ENCODE measurements at regions not wholly inside any gene's neighbourhood (a gene's known extent, or its start where the extent isn't known, plus 50 kb on each side); places are given as distances from the start of the nearest gene placed in this dataset.
A peak's percentile ranks its signal among the peaks of the same experiment; 100 is the strongest.

GRCh38 chr10:78968300-78968942, 100.3 kb upstream of the ZMIZ1 start:
- no peak for DNase-seq

- no peak for DNase-seq
Measured at GRCh38 chr10:78968943-78969342, 99.8 kb upstream of the ZMIZ1 start.

DNA sequence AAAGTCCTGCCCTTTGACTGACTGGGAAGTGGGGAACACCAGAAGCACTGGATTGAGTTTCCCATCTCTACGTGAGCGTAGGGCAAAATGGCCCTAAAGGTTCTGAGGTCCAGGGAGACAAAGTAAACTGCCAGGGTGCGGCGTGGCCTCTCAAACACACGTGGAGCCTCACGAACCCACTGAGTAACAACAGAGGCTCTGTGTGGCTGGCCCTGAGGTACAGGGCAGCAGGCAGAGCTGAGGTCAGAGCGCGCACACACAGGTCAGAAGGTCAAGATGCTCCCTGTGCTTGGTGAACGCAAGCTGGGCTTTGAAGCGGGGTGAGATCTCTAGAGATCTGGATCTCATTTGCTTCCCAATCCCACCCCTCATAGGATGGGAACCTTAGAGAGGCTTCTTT, 99.0 kb upstream of the ZMIZ1 start:
- DNase-seq = no peak

- no peak for DNase-seq
Measured at GRCh38 chr10:78970261-78970660, 98.5 kb upstream of the ZMIZ1 start.

GRCh38 chr10:78971094-78971682, 97.6 kb upstream of the ZMIZ1 start:
- no peak for DNase-seq

GRCh38 chr10:78972160-78972946, 96.4 kb upstream of the ZMIZ1 start:
- no peak for DNase-seq

DNA sequence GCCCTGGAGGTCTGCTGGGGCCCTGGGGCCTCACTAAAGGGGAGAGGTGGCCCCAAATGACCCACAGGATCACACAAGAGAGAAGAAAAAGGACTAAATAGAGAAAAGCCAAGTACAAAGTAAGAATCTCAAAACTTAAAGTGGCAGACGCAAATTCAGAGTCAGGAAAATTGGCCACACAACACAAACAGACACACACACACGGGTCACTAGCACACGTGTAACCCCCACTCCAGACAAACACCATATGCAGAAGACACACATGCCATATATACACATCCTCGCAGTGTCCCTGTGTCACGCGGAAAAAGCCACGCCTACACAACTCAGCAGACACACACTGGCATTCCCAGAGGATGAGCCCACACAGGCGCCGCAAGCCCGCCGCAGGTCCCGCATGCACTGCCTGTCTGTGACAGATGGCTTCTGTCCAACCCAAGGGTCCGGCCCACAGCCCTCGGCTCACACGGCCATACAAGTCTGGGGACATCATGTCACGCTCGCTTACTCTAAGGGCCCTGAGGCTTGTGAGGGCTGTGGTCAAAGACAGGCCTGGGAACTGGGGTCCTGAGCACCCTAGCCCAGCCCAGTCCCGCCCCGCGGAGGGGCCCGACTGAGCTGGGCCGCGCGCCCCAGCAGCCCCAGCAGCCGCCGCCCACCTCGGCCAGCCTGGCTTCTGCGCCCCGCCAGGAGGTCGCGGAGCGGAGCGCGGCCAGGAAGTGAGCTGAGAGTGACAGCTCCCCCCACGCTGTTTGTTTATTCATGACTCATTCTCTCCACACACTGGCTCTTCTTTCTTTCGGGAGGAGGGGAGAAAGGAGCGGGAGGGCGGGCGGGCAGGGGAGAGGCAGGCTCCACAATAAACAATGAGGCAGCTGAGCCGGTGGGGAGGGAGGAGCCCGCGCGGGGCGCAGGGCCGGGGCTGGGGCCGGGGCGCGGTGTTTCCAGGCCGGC, 95.5 kb upstream of the ZMIZ1 start:
- peak; percentile 92 for DNase-seq

- DNase-seq = peak; percentile 77
Measured at GRCh38 chr10:78973901-78974616, 94.7 kb upstream of the ZMIZ1 start.

- no peak for DNase-seq
Measured at GRCh38 chr10:78974617-78975317, 94.0 kb upstream of the ZMIZ1 start.

DNA sequence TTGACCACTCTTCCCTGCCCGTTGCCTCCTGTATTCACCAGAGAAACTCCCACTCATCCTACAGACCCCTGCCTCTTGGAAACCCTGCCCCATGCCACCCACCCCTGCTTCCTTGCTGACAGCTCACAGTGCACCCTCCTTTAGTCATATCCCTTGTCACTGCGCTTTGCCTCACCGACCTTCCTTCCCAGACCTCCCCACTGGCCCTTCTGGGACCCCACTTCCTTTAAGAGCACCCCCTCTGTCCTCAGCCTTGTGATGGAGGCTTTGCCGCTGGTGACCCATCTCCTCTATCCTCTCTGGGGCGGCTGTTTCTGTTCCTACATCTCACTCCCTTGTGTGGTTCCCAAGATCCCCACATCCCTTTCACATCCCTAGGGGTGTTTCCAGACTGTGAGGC, 92.8 kb upstream of the ZMIZ1 start:
- no peak for DNase-seq

DNA sequence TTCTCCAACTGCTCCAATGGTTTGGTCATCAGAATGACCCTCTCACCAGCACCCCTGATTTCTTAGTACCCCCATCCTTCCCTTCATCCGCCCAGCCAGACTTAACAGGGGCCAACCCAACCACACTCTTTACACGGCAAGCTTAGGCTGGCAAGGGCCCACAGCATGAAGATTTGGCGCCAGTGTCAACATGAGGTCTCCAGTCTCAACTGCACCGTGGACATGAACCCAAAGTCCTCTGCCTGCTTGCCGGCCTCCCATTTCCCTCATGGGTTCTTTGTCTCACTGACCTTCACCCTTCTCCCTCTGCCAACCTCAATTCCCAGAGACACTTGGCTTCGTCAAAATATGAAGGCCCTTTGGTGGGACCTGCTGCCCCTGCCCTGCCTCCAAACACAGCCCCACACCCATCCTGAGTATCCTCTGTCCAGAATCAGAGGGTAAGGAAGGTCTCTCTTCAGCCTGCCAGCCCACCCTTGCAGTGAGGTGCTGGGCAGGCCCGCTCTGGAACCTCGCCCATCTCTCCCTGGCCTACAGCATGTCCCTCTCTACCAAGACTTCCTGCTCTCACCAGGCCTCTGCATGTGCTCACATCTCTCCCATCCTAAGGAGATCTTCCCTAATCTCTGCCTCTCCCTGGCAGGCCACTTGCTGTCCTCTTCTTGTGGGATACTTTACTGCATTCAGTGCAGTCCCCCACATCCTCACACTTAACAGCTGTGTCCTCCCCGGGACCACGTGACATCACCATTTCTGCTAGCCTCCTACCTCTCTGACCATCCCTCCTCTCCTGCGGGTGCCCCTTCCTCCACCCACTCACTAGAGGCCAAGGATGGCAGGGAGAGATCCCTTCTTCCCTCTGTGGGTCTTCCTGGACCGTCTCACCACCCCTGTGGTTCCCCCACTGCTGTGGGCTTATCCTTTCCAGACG, 91.7 kb upstream of the ZMIZ1 start:
- no peak for DNase-seq

GRCh38 chr10:78979938-78980337, 88.8 kb upstream of the ZMIZ1 start:
- no peak for DNase-seq

DNA sequence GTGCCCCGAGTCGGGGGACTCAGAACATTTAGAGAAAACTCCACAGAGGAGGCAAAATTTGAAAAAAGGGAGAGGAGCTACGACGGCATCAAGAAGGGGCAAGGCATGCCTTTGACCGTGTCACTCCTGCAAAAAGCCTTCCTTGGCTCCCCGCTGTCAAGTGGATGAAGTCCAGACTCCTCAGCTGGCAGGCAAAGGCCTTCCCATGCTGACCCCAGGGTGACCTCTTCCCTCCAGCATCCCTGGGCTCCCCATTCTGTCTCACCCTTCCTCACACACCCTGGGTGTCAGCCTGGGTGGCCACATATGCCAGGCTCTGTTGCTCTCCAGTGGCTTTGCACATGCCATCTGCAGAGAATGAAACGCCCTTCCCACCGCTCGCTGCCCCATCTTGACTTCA, 88.4 kb upstream of the ZMIZ1 start:
- DNase-seq = no peak

GRCh38 chr10:78980815-78981214, 88.0 kb upstream of the ZMIZ1 start:
- no peak for DNase-seq

DNA sequence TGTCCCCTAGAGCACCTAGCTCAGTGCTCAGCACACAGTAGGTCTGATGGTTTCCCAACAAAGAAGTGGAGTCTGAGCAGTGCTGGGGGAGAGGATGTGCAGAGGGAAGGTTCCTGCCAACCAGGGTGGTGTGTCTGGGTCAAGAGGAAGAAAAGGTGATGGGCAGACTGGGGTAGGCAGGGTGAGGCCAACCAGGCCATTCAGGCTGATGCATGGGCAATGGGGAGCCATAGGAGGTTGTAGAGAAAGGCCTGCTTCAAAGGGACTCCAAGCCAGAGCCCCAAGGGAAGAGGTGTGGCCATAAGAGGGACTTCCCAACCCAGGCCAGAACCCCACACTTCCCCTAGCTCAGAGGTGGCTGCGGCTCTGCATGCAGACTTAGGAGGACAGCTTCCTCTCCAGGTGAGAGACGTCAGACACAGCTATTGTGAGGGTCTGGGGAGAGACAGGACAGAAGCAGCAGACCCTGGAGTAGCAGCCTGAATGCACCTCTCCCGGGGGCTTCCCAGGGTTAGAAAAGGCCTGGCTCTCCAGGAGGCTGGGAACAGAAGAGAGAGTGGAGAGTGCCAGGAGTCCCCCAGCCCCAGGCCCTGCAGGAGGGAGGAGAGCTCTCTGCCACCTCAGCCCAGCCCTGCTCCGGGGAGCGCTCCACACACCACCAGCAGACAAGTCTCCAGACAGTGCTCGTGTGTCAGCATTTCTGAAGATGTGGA, 87.4 kb upstream of the ZMIZ1 start:
- no peak for DNase-seq

DNA sequence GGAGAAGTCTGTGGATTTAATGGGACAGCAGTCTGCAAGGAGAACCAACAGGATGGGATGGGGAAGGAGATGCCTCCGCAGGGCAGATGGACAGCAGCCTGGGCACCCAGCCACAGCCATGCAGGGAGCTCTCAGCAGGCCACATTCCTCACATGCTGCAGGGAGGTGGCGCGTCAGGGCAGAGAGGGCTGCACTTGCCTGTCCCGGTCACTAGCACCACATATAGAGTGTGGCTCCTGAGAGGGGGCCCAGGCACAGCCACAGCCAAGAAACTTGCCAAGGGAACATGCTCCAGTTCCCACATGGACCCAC, 86.8 kb upstream of the ZMIZ1 start:
- DNase-seq = no peak

DNA sequence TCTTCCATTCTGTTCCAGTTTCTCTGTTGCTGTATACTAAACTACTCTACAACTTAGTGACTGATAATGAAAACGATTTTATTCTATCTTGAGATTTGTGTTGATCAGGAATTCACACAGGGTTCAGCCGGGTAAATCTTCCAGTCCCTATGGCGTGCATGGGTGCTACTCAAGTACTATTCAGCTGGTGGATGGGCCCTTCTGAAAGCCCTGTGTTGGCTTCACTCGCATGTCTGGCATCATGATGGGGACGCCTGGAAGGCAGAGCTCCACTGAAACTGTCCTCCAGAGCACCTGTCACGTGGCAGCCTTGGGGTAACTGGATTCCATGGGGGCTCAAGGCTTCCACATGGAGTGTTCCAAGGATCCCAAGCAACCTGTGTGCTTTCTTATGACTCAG, 86.0 kb upstream of the ZMIZ1 start:
- DNase-seq = no peak

DNA sequence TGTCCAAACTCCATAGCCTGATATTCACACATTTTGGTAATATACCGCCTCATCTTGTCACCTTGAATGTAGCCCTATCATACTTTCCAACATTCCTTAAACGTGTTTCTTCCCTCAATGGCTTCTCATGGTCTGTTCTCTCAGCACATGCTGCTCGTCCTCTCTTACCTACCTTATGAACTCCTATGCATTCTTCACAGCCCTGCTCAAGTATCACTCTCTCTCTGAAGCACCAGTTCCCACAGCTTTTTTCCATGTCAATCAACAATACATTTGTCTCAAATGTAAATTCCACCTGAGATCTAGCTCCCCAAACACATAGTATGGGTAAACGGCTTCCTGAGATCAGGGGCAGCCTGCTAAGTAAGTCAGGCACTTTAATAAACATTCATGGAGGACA, 85.2 kb upstream of the ZMIZ1 start:
- DNase-seq = no peak

- DNase-seq = no peak
Measured at GRCh38 chr10:78985973-78986818, 82.6 kb upstream of the ZMIZ1 start.
